Keratinocyte (primary cell): ENCODE measurements at regions not wholly inside any gene's neighbourhood (a gene's known extent, or its start where the extent isn't known, plus 50 kb on each side); places are given as distances from the start of the nearest gene placed in this dataset.

Source experiments
- DNase-seq: peaks from one replicate; pipeline ENCODE4 v3.0.0-alpha.2; 2011; ENCODE audit warnings: low read depth, missing footprints, low spot score
- FAIRE-seq: peaks from 2 replicates; lab custom pipeline; 2011; peaks lifted over from hg19 to GRCh38; lab: Jason Lieb, UNC
- H2AFZ ChIP-seq: 2 replicates; pipeline ENCODE4 v1.6.0; 2012; ENCODE audit warnings: low read length, control low read depth, inconsistent platforms; ENCODE audit not compliant: control insufficient read depth
- H3K27ac ChIP-seq: 2 replicates; pipeline ENCODE4 v1.5.1; 2011; ENCODE audit warnings: low read length; ENCODE audit not compliant: control insufficient read depth, insufficient read depth
- H3K27me3 ChIP-seq: 3 replicates; pipeline ENCODE4 v1.6.0; 2011; ENCODE audit warnings: low read length; ENCODE audit not compliant: control insufficient read depth, insufficient read depth; ENCODE audit errors: extremely low read depth
- H3K36me3 ChIP-seq, 2 experiments: 2 replicates in 1 of 2; 3 replicates in 1 of 2; pipeline ENCODE4 v1.5.1; 2011; ENCODE audit warnings: low read length in 2 of 2, mild to moderate bottlenecking in 1 of 2; ENCODE audit not compliant: control insufficient read depth in 2 of 2, insufficient read depth in 2 of 2; ENCODE audit errors: extremely low read depth in 1 of 2
- H3K4me1 ChIP-seq: 3 replicates; pipeline ENCODE4 v1.5.1; 2011; ENCODE audit warnings: low read length; ENCODE audit not compliant: control insufficient read depth, insufficient read depth; ENCODE audit errors: extremely low read depth
- H3K4me2 ChIP-seq: 3 replicates; pipeline ENCODE4 v1.6.0; 2011; ENCODE audit warnings: low read depth, low read length; ENCODE audit not compliant: control insufficient read depth, insufficient read depth; ENCODE audit errors: extremely low read depth
- H3K4me3 ChIP-seq, 3 experiments: fragments of 200-600 bp in 1 of 3; sonication (generic) in 1 of 3; 2 replicates in 2 of 3; 3 replicates in 1 of 3; pipeline ENCODE4 v1.5.1; 2011 to 2016; ENCODE audit warnings: low read length in 3 of 3, mild to moderate bottlenecking in 3 of 3, control low read depth in 2 of 3, inconsistent platforms in 1 of 3, low read depth in 1 of 3, mixed read lengths in 1 of 3, mixed run types in 1 of 3, moderate library complexity in 1 of 3; ENCODE audit not compliant: control insufficient read depth in 2 of 3, insufficient read depth in 2 of 3; ENCODE audit errors: extremely low read depth in 1 of 3
- H3K79me2 ChIP-seq: 2 replicates; pipeline ENCODE4 v1.6.0; 2012; ENCODE audit warnings: low read length; ENCODE audit not compliant: control insufficient read depth, insufficient read depth
- H3K9ac ChIP-seq: 3 replicates; pipeline ENCODE4 v1.6.0; 2011; ENCODE audit warnings: low read length; ENCODE audit not compliant: control insufficient read depth, insufficient read depth; ENCODE audit errors: extremely low read depth
- H3K9me1 ChIP-seq: 3 replicates; pipeline ENCODE4 v1.6.0; 2011; ENCODE audit warnings: low read length; ENCODE audit not compliant: control insufficient read depth, insufficient read depth; ENCODE audit errors: extremely low read depth
- H3K9me3 ChIP-seq: 2 replicates; pipeline ENCODE4 v1.5.1; 2012; ENCODE audit warnings: low read depth, low read length; ENCODE audit not compliant: control insufficient read depth
- H4K20me1 ChIP-seq: 3 replicates; pipeline ENCODE4 v1.6.0; 2011; ENCODE audit warnings: low read length; ENCODE audit not compliant: control insufficient read depth, insufficient read depth; ENCODE audit errors: extremely low read depth
- EZH2 ChIP-seq: IDR thresholded peaks from one replicate; pipeline ENCODE4 v1.6.1; 2012; ENCODE audit warnings: inconsistent platforms, mild to moderate bottlenecking, low read length, moderate library complexity
- dilution Hi-C: fragments of 300-500 bp; cut with MboI; formaldehyde crosslinking; loops from one replicate; pipeline ENCODE4 v1.7.0; 2020; ENCODE audit warnings: low sequenced_read_pairs; ENCODE audit not compliant: extremely low pct_ligation_motif_present
- TF ChIP-seq, protein P1 (sequence below), 3 experiments: IDR thresholded peaks in 1 of 3; conservative IDR thresholded peaks in 1 of 3; optimal IDR thresholded peaks in 1 of 3; 2 replicates in 2 of 3; 3 replicates in 1 of 3; pipeline versions ENCODE3 to v1.5.1; 2011; ENCODE audit warnings: low read length in 3 of 3, mild to moderate bottlenecking in 3 of 3, moderate library complexity in 2 of 3, control low read depth in 1 of 3, inconsistent platforms in 1 of 3; ENCODE audit not compliant: insufficient read depth in 2 of 3; ENCODE audit errors: extremely low read depth in 1 of 3

DNA sequence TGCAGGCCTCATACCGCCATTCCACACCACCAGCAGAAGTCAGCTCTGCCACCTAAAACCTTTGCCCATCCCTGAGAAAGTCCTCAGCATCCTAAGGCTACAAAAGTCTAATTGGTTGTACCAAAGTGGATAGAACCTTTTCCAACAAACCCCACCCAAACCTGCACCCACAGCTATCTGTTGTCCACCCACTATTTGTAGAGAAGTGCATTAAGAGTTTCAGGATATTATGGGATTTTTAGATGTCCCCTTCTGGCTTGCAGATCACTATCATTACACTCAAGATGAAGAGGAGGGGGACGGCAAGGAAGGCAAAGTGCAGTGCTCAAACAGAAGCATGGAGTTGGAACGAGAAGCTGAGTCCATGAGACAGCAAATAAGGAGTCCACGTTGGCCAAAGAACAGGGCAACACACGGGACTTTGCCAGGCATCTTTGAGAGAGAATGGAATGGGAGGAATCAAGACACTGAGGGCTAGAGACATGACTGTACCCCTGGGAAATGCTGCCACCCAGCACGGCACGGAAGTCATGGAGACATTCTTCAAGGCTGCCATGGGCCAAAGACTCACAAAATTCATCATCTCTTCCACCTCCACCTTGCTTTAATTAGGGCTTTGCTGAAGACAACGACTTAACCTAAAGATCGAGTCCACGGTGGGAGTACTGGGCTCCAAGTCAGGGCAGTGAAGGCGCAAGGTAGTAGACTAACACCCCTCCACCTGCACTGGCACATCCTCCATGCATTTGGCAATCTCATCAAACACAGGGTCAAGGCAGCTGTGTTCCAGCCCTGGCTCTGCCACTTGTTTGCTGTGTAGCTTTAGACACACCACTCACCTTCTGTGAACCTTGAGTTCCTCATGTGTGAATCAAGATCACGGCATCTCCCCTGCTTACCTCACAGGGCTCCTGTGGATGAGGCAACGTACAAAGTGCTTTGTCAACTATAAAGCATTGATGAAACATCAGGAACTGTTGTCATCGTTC is 112.9 kb upstream of the TMEM45B start:
- DNase-seq (no peak), FAIRE-seq (no peak)
- dilution Hi-C loops, result no loop called here
- Histone ChIP-seq H3K9me1 (no peaks in the 10 kb centered on the region), H2AFZ (no peak overlapping the region), H3K36me3 (no peaks in the 10 kb centered on the region), H3K27me3 (peaks cover 3% of the 10 kb centered on the region), H3K4me2 (no peak overlapping the region), H4K20me1 (no peaks in the 10 kb centered on the region), H3K4me3 (no peak overlapping the region), H3K4me1 (peaks cover 27% of the 10 kb centered on the region), H3K79me2 (no peaks in the 10 kb centered on the region), H3K9me3 (no peaks in the 10 kb centered on the region), H3K9ac (no peak overlapping the region), H3K27ac (no peak overlapping the region)
- TF ChIP-seq EZH2, result no peak
- TF ChIP-seq, protein P1, sequence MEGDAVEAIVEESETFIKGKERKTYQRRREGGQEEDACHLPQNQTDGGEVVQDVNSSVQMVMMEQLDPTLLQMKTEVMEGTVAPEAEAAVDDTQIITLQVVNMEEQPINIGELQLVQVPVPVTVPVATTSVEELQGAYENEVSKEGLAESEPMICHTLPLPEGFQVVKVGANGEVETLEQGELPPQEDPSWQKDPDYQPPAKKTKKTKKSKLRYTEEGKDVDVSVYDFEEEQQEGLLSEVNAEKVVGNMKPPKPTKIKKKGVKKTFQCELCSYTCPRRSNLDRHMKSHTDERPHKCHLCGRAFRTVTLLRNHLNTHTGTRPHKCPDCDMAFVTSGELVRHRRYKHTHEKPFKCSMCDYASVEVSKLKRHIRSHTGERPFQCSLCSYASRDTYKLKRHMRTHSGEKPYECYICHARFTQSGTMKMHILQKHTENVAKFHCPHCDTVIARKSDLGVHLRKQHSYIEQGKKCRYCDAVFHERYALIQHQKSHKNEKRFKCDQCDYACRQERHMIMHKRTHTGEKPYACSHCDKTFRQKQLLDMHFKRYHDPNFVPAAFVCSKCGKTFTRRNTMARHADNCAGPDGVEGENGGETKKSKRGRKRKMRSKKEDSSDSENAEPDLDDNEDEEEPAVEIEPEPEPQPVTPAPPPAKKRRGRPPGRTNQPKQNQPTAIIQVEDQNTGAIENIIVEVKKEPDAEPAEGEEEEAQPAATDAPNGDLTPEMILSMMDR (optimal IDR thresholded peaks at IDR 0.05 in 1 of 3, IDR thresholded peaks at IDR 0.05 in 1 of 3, conservative IDR thresholded peaks at IDR 0.05 in 1 of 3; ENCODE audit: extremely low read depth in 1 of 3, insufficient read depth in 2 of 3, low read length in 3 of 3), result no peak

DNA sequence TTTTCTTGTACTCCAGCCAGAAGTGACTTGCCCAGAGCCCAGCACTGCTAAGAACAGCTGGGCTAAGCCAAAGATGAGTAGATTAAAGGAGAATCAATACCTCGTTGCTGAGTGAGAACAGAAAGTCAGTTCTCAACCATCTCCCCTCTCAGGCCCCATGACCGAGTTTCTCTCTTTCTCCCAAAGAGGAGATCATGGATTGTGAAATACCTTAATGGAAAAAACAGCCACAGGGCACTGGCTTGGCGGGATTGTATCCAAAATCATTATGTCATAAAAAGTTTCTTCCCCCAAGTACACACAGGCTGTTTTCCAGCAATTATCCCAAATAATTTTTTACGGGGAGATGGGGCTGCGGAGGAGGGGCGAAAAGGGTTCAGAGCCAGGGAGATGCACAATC is 111.8 kb upstream of the TMEM45B start:
- FAIRE-seq, result no peak
- Histone ChIP-seq H2AFZ (no peak overlapping the region), H3K9me3 (no peaks in the 10 kb centered on the region), H3K4me3 (no peak overlapping the region), H3K4me1 (peaks cover 27% of the 10 kb centered on the region), H3K4me2 (peak overlapping the region; percentile 36), H3K9ac (no peak overlapping the region), H3K36me3 (no peaks in the 10 kb centered on the region), H3K27me3 (no peaks in the 10 kb centered on the region), H3K27ac (no peak overlapping the region), H3K9me1 (no peaks in the 10 kb centered on the region), H4K20me1 (no peaks in the 10 kb centered on the region), H3K79me2 (no peaks in the 10 kb centered on the region)
- TF ChIP-seq EZH2, result no peak
- TF ChIP-seq, protein P1 (optimal IDR thresholded peaks at IDR 0.05 in 1 of 3, IDR thresholded peaks at IDR 0.05 in 1 of 3, conservative IDR thresholded peaks at IDR 0.05 in 1 of 3; ENCODE audit: extremely low read depth in 1 of 3, insufficient read depth in 2 of 3, low read length in 3 of 3), result no peak
- dilution Hi-C loops, result no loop called here
- DNase-seq, result no peak
